ENCODE measurements at regions not wholly inside any gene's neighbourhood (a gene's known extent, or its start where the extent isn't known, plus 50 kb on each side); places are given as distances from the start of the nearest gene placed in this dataset.

- no peak overlapping the region for H3K4ac ChIP-seq (ENCODE audit: low read depth, low read length)
Observed at GRCh38 chr22:49216579-49216978, 611.1 kb downstream of the BRD1 start.

More at GRCh38 chr22:49216579-49216978, 611.1 kb downstream of the BRD1 start:
- DNase-seq (no peak), ATAC-seq (ENCODE audit: low read depth) (no peak)
- Histone ChIP-seq H3K14ac (replicated peaks; ENCODE audit: low read depth, low read length) (no peak overlapping the region), H3K4me2 (ENCODE audit: low read depth, low read length) (no peak overlapping the region), H3K4me3 (ENCODE audit: insufficient read depth, low read depth, low read length) (no peak overlapping the region), H3K9me1 (ENCODE audit: insufficient read depth, low read length) (no peaks in the 10 kb centered on the region), H3K36me3 (ENCODE audit: control insufficient read depth, insufficient read depth, low read length) (no peaks in the 10 kb centered on the region), H3K23ac (ENCODE audit: low read depth, low read length) (no peak overlapping the region), H4K20me1 (ENCODE audit: insufficient read depth, low read length) (no peaks in the 10 kb centered on the region), H3K4me1 (ENCODE audit: control insufficient read depth, insufficient read depth, low read length) (no peaks in the 10 kb centered on the region), H3K27me3 (ENCODE audit: control insufficient read depth, insufficient read depth, low read length) (no peaks in the 10 kb centered on the region), H4K8ac (ENCODE audit: low read depth in 2 of 2, low read length in 2 of 2) (no peak overlapping the region), H3K27ac (ENCODE audit: insufficient read depth, low read length) (no peak overlapping the region), H2BK15ac (ENCODE audit: low read depth, low read length) (no peak overlapping the region), H2BK20ac (ENCODE audit: low read depth, low read length) (no peak overlapping the region), H2AK9ac (replicated peaks; ENCODE audit: low read depth, low read length, poor library complexity) (no peak overlapping the region), H2AFZ (replicated peaks; ENCODE audit: low read length, poor library complexity) (no peak overlapping the region), H3K9ac (ENCODE audit: low read depth, low read length) (no peak overlapping the region), H3K79me1 (ENCODE audit: low read depth in 1 of 2, low read length in 2 of 2) (no peaks in the 10 kb centered on the region), H3K9me3 (ENCODE audit: control insufficient read depth, insufficient read depth, low read length) (peaks cover 42% of the 10 kb centered on the region), H2BK5ac (ENCODE audit: low read depth, low read length, poor library complexity, severe bottlenecking) (no peak overlapping the region), H2BK120ac (ENCODE audit: low read depth, low read length) (no peak overlapping the region), H4K5ac (ENCODE audit: low read depth, low read length) (no peak overlapping the region), H3K18ac (ENCODE audit: low read depth, low read length) (no peak overlapping the region), H4K91ac (ENCODE audit: insufficient read depth, low read depth, low read length) (no peak overlapping the region), H2AK5ac (ENCODE audit: low read depth, low read length) (no peak overlapping the region), H3K56ac (ENCODE audit: extremely low read depth, insufficient read depth, low read length) (no peak overlapping the region)
- whole genome bisulfite sequencing, 2 experiments (ENCODE audit: extremely low coverage in 2 of 2, insufficient read length in 1 of 2), result no CpG with 5 or more reads among the region's 5 CpGs
- TF ChIP-seq MAFK (IDR thresholded peaks at IDR 0.05; ENCODE audit: low read depth, low read length), result no peak
- no peak for TF ChIP-seq RCOR1 (IDR thresholded peaks at IDR 0.05; ENCODE audit: insufficient replicate concordance, low read length)
- no peak for TF ChIP-seq USF2 (IDR thresholded peaks at IDR 0.05; ENCODE audit: low read depth, low read length)
- TF ChIP-seq CTCF (conservative IDR thresholded peaks at IDR 0.05; ENCODE audit: low read depth, low read length), result no peak
- TF ChIP-seq MXI1 (IDR thresholded peaks at IDR 0.05; ENCODE audit: borderline replicate concordance, low read depth, low read length), result no peak
- no peak for TF ChIP-seq MAZ (IDR thresholded peaks at IDR 0.05; ENCODE audit: borderline replicate concordance, low read depth, low read length)
- no peak for TF ChIP-seq CHD1 (IDR thresholded peaks at IDR 0.05; ENCODE audit: low read depth, low read length)
- no peak for TF ChIP-seq CEBPB (IDR thresholded peaks at IDR 0.05; ENCODE audit: low read depth, low read length)
- TF ChIP-seq RFX5 (IDR thresholded peaks at IDR 0.05; ENCODE audit: low read depth, low read length), result no peak
- TF ChIP-seq RAD21 (IDR thresholded peaks at IDR 0.05; ENCODE audit: low read length), result no peak
- no peak for TF ChIP-seq SMC3 (IDR thresholded peaks at IDR 0.05; ENCODE audit: low read depth, low read length)
- no peak for TF ChIP-seq BHLHE40 (IDR thresholded peaks at IDR 0.05; ENCODE audit: low read depth, low read length)
- TF ChIP-seq NFE2L2 (IDR thresholded peaks at IDR 0.05; ENCODE audit: low read depth, low read length), result no peak
- no peak for TF ChIP-seq ELK1 (IDR thresholded peaks at IDR 0.05; ENCODE audit: borderline replicate concordance, low read depth, low read length)
- no peak for TF ChIP-seq FOS (IDR thresholded peaks at IDR 0.05; ENCODE audit: low read depth, low read length)
- in situ Hi-C loops (cut with MboI; ENCODE audit: low sequenced_read_pairs) (no loop called here), dilution Hi-C loops (cut with HindIII; ENCODE audit: low sequenced_read_pairs, unreplicated experiment) (no loop called here), intact Hi-C loops (cut with micrococcal nuclease) (no loop called here)
- ChIA-PET POLR2A (ENCODE audit: unreplicated experiment) (no interaction called here), CTCF (interaction anchor here (0.6 kb wide), 1 partner anchor 12 kb away, joined by 3 read pairs; no protein-coding TSS in a partner anchor)
- no TSS peak for BruUV-seq (replicated peaks)

Measured in IMR-90 (cell line).